Fibroblast of lung (primary cell): ENCODE measurements at regions not wholly inside any gene's neighbourhood (a gene's known extent, or its start where the extent isn't known, plus 50 kb on each side); places are given as distances from the start of the nearest gene placed in this dataset.

ENCODE experiments used
- DNase-seq, 2 donors: peaks; one replicate each; pipeline versions ENCODE4 v3.0.0 to v3.0.0-alpha.2; 2010; ENCODE audit warnings: low read depth in 2 of 2
- H2AFZ ChIP-seq: 2 replicates; pipeline ENCODE4 v1.5.1; 2012; ENCODE audit warnings: low read length, control low read depth, inconsistent platforms
- H3K27ac ChIP-seq: 2 replicates; pipeline ENCODE4 v1.5.1; 2011; ENCODE audit warnings: low read length, control low read depth; ENCODE audit not compliant: insufficient read depth
- H3K27me3 ChIP-seq: 2 replicates; pipeline ENCODE4 v1.5.1; 2011; ENCODE audit warnings: mild to moderate bottlenecking, low read length; ENCODE audit not compliant: control insufficient read depth, insufficient read depth
- H3K36me3 ChIP-seq: 2 replicates; pipeline ENCODE4 v1.5.1; 2011; ENCODE audit warnings: low read length; ENCODE audit not compliant: control insufficient read depth, insufficient read depth
- H3K4me1 ChIP-seq: 2 replicates; pipeline ENCODE4 v1.5.1; 2011; ENCODE audit warnings: low read length; ENCODE audit not compliant: control insufficient read depth, insufficient read depth; ENCODE audit errors: extremely low read depth
- H3K4me2 ChIP-seq: 2 replicates; pipeline ENCODE4 v1.5.1; 2011; ENCODE audit warnings: low read length, control low read depth; ENCODE audit not compliant: insufficient read depth; ENCODE audit errors: extremely low read depth
- H3K4me3 ChIP-seq, 4 experiments: fragments of 200-600 bp in 1 of 4; sonication (generic) in 1 of 4; replicated peaks in 1 of 4; 2 replicates each; pipeline ENCODE4 v1.5.1; 2011 to 2016; ENCODE audit warnings: low read length in 4 of 4, low read depth in 3 of 4, mild to moderate bottlenecking in 3 of 4, control low read depth in 2 of 4, inconsistent platforms in 1 of 4, mixed read lengths in 1 of 4; ENCODE audit not compliant: insufficient read depth in 1 of 4; ENCODE audit errors: control extremely low read depth in 1 of 4
- H3K79me2 ChIP-seq: 2 replicates; pipeline ENCODE4 v1.5.1; 2012; ENCODE audit warnings: mild to moderate bottlenecking, low read length, inconsistent platforms; ENCODE audit not compliant: control insufficient read depth, insufficient read depth
- H3K9ac ChIP-seq: 2 replicates; pipeline ENCODE4 v1.5.1; 2011; ENCODE audit warnings: mild to moderate bottlenecking, low read length, control low read depth; ENCODE audit not compliant: insufficient read depth
- H3K9me3 ChIP-seq: 2 replicates; pipeline ENCODE4 v1.5.1; 2012; ENCODE audit warnings: low read depth, low read length; ENCODE audit not compliant: control insufficient read depth, insufficient read depth
- H4K20me1 ChIP-seq: 2 replicates; pipeline ENCODE4 v1.5.1; 2011; ENCODE audit warnings: low read length; ENCODE audit not compliant: control insufficient read depth, insufficient read depth; ENCODE audit errors: extremely low read depth
- EZH2 ChIP-seq: IDR thresholded peaks from 2 replicates; pipeline ENCODE4 v1.5.1; 2012; ENCODE audit warnings: low read length, control low read depth, mild to moderate bottlenecking; ENCODE audit errors: missing control alignments
- TF ChIP-seq, protein P1 (sequence below), 2 donors: IDR thresholded peaks in 1 of 2; conservative IDR thresholded peaks in 1 of 2; 1 replicate in 1 of 2; 2 replicates in 1 of 2; pipeline ENCODE4 v1.5.1; 2011 to 2012; ENCODE audit warnings: low read length in 2 of 2, control low read depth in 1 of 2, inconsistent platforms in 1 of 2, low read depth in 1 of 2, mild to moderate bottlenecking in 1 of 2

- Histone ChIP-seq H3K4me3 (no peak overlapping the region), H4K20me1 (no peaks in the 10 kb centered on the region), H3K4me2 (no peak overlapping the region), H2AFZ (no peak overlapping the region), H3K36me3 (no peaks in the 10 kb centered on the region), H3K9me3 (no peaks in the 10 kb centered on the region), H3K4me1 (no peaks in the 10 kb centered on the region), H3K9ac (no peak overlapping the region), H3K27ac (no peak overlapping the region), H3K79me2 (no peaks in the 10 kb centered on the region), H3K27me3 (no peaks in the 10 kb centered on the region)
- no peak for TF ChIP-seq EZH2
- TF ChIP-seq, protein P1, sequence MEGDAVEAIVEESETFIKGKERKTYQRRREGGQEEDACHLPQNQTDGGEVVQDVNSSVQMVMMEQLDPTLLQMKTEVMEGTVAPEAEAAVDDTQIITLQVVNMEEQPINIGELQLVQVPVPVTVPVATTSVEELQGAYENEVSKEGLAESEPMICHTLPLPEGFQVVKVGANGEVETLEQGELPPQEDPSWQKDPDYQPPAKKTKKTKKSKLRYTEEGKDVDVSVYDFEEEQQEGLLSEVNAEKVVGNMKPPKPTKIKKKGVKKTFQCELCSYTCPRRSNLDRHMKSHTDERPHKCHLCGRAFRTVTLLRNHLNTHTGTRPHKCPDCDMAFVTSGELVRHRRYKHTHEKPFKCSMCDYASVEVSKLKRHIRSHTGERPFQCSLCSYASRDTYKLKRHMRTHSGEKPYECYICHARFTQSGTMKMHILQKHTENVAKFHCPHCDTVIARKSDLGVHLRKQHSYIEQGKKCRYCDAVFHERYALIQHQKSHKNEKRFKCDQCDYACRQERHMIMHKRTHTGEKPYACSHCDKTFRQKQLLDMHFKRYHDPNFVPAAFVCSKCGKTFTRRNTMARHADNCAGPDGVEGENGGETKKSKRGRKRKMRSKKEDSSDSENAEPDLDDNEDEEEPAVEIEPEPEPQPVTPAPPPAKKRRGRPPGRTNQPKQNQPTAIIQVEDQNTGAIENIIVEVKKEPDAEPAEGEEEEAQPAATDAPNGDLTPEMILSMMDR (conservative IDR thresholded peaks at IDR 0.05 in 1 of 2, IDR thresholded peaks at IDR 0.05 in 1 of 2; ENCODE audit: low read depth in 1 of 2, low read length in 2 of 2) = no peak
- DNase-seq = peak in 1 of 2 donors; percentile 16
Observed at GRCh38 chr5:97601651-97602050, 418.6 kb upstream of the RIOK2 start.

GRCh38 chr5:97606531-97606930, 423.5 kb upstream of the RIOK2 start:
- no peaks in the 10 kb centered on the region for H3K9me3 ChIP-seq
- no peaks in the 10 kb centered on the region for H3K27me3 ChIP-seq
- no peak overlapping the region for H3K27ac ChIP-seq
- H3K36me3 ChIP-seq = no peaks in the 10 kb centered on the region
- no peak for DNase-seq
- H3K79me2 ChIP-seq = no peaks in the 10 kb centered on the region
- H2AFZ ChIP-seq = no peak overlapping the region
- H3K4me3 ChIP-seq = no peak overlapping the region
- H3K4me1 ChIP-seq = no peaks in the 10 kb centered on the region
- no peak overlapping the region for H3K9ac ChIP-seq
- no peaks in the 10 kb centered on the region for H4K20me1 ChIP-seq
- no peak overlapping the region for H3K4me2 ChIP-seq
- TF ChIP-seq, protein P1 (conservative IDR thresholded peaks at IDR 0.05 in 1 of 2, IDR thresholded peaks at IDR 0.05 in 1 of 2; ENCODE audit: low read depth in 1 of 2, low read length in 2 of 2) = no peak
- no peak for TF ChIP-seq EZH2

- H2AFZ ChIP-seq = no peak overlapping the region
- DNase-seq = no peak
Observed at GRCh38 chr5:97608501-97608900, 425.5 kb upstream of the RIOK2 start.

More at GRCh38 chr5:97608501-97608900, 425.5 kb upstream of the RIOK2 start:
- no peaks in the 10 kb centered on the region for H3K4me1 ChIP-seq
- no peaks in the 10 kb centered on the region for H3K9me3 ChIP-seq
- H3K4me3 ChIP-seq = no peak overlapping the region
- H3K9ac ChIP-seq = no peak overlapping the region
- H3K79me2 ChIP-seq = no peaks in the 10 kb centered on the region
- H3K27ac ChIP-seq = no peak overlapping the region
- no peak for TF ChIP-seq EZH2
- TF ChIP-seq, protein P1 (conservative IDR thresholded peaks at IDR 0.05 in 1 of 2, IDR thresholded peaks at IDR 0.05 in 1 of 2; ENCODE audit: low read depth in 1 of 2, low read length in 2 of 2) = no peak
- no peaks in the 10 kb centered on the region for H4K20me1 ChIP-seq
- no peaks in the 10 kb centered on the region for H3K27me3 ChIP-seq
- no peak overlapping the region for H3K4me2 ChIP-seq
- no peaks in the 10 kb centered on the region for H3K36me3 ChIP-seq
